Ishikawa (cell line): ENCODE measurements at regions not wholly inside any gene's neighbourhood (a gene's known extent, or its start where the extent isn't known, plus 50 kb on each side); places are given as distances from the start of the nearest gene placed in this dataset.

ENCODE experiments used
- CEBPB ChIP-seq: IDR thresholded peaks from 2 replicates; pipeline ENCODE4 v1.6.1; 2012
- CREB1 ChIP-seq: IDR thresholded peaks from 2 replicates; pipeline ENCODE4 v1.6.1; 2012; ENCODE audit warnings: low read depth
- EGR1 ChIP-seq: IDR thresholded peaks from 2 replicates; pipeline ENCODE4 v1.6.1; 2012
- EP300 ChIP-seq: IDR thresholded peaks from 2 replicates; pipeline ENCODE4 v1.6.1; 2012; ENCODE audit warnings: borderline replicate concordance
- FOXM1 ChIP-seq: IDR thresholded peaks from 2 replicates; pipeline ENCODE4 v1.6.1; 2012; ENCODE audit warnings: low read depth, borderline replicate concordance
- NFIC ChIP-seq: IDR thresholded peaks from 2 replicates; pipeline ENCODE4 v1.6.1; 2012
- RAD21 ChIP-seq: IDR thresholded peaks from 2 replicates; pipeline ENCODE4 v1.6.1; 2012; ENCODE audit warnings: low read depth
- TAF1 ChIP-seq: IDR thresholded peaks from 2 replicates; pipeline ENCODE4 v1.6.1; 2012; ENCODE audit warnings: low read depth, mild to moderate bottlenecking
- TCF12 ChIP-seq: IDR thresholded peaks from 2 replicates; pipeline ENCODE4 v1.6.1; 2012; ENCODE audit warnings: low read depth
- TEAD4 ChIP-seq: IDR thresholded peaks from 2 replicates; pipeline ENCODE4 v1.6.1; 2012
- YY1 ChIP-seq: IDR thresholded peaks from 2 replicates; pipeline ENCODE4 v1.6.1; 2012; ENCODE audit warnings: low read depth
- ZBTB7A ChIP-seq: IDR thresholded peaks from 2 replicates; pipeline ENCODE4 v1.6.1; 2012; ENCODE audit warnings: low read depth
- TF ChIP-seq, protein P1 (sequence below): IDR thresholded peaks from 2 replicates; pipeline ENCODE4 v1.6.1; 2012; ENCODE audit warnings: low read depth, mild to moderate bottlenecking
- TF ChIP-seq, protein P2 (sequence below): IDR thresholded peaks from 2 replicates; pipeline ENCODE4 v1.6.1; 2012
- TF ChIP-seq, protein P3 (sequence below): IDR thresholded peaks from 2 replicates; pipeline ENCODE4 v1.6.1; 2012

- TF ChIP-seq, protein P1, sequence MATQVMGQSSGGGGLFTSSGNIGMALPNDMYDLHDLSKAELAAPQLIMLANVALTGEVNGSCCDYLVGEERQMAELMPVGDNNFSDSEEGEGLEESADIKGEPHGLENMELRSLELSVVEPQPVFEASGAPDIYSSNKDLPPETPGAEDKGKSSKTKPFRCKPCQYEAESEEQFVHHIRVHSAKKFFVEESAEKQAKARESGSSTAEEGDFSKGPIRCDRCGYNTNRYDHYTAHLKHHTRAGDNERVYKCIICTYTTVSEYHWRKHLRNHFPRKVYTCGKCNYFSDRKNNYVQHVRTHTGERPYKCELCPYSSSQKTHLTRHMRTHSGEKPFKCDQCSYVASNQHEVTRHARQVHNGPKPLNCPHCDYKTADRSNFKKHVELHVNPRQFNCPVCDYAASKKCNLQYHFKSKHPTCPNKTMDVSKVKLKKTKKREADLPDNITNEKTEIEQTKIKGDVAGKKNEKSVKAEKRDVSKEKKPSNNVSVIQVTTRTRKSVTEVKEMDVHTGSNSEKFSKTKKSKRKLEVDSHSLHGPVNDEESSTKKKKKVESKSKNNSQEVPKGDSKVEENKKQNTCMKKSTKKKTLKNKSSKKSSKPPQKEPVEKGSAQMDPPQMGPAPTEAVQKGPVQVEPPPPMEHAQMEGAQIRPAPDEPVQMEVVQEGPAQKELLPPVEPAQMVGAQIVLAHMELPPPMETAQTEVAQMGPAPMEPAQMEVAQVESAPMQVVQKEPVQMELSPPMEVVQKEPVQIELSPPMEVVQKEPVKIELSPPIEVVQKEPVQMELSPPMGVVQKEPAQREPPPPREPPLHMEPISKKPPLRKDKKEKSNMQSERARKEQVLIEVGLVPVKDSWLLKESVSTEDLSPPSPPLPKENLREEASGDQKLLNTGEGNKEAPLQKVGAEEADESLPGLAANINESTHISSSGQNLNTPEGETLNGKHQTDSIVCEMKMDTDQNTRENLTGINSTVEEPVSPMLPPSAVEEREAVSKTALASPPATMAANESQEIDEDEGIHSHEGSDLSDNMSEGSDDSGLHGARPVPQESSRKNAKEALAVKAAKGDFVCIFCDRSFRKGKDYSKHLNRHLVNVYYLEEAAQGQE, result no peak
- TF ChIP-seq TAF1, result no peak
- no peak for TF ChIP-seq YY1
- TF ChIP-seq, protein P2, sequence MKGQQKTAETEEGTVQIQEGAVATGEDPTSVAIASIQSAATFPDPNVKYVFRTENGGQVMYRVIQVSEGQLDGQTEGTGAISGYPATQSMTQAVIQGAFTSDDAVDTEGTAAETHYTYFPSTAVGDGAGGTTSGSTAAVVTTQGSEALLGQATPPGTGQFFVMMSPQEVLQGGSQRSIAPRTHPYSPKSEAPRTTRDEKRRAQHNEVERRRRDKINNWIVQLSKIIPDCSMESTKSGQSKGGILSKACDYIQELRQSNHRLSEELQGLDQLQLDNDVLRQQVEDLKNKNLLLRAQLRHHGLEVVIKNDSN, result no peak
- no peak for TF ChIP-seq CREB1
- no peak for TF ChIP-seq RAD21
- no peak for TF ChIP-seq FOXM1
- no peak for TF ChIP-seq TCF12
- TF ChIP-seq EGR1, result no peak
- TF ChIP-seq ZBTB7A, result no peak
- TF ChIP-seq NFIC, result no peak
- TF ChIP-seq CEBPB, result no peak
- TF ChIP-seq EP300, result no peak
Measured at GRCh38 chr3:176174060-176174459, 1023.2 kb downstream of the TBL1XR1 start.

DNA sequence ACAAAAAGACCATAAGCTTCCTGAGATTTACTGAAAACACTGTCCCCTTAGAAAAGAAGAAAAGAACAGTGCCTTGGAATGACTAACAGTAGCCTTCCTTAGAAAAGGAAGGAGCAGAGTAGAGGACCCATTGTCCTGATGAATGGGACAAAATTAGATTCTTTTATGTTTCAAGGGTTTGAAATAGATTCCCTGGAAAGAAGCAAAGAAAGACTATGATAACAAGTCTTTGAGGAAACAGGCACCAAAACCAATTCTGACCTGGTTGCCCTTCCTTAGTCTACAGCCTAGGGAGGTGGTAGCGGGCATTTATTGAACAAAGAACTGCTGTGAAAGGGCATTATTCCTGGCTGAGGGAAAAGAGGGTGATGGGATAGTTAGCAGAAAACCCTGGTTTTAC, 1024.8 kb downstream of the TBL1XR1 start:
- TF ChIP-seq TCF12, result no peak
- no peak for TF ChIP-seq YY1
- TF ChIP-seq TAF1, result no peak
- TF ChIP-seq FOXM1, result no peak
- no peak for TF ChIP-seq EGR1
- no peak for TF ChIP-seq RAD21
- TF ChIP-seq, protein P2, result no peak
- TF ChIP-seq, protein P1, result no peak
- TF ChIP-seq CREB1, result no peak
- no peak for TF ChIP-seq TEAD4
- TF ChIP-seq, protein P3, sequence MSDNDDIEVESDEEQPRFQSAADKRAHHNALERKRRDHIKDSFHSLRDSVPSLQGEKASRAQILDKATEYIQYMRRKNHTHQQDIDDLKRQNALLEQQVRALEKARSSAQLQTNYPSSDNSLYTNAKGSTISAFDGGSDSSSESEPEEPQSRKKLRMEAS, result no peak
- no peak for TF ChIP-seq NFIC
- no peak for TF ChIP-seq CEBPB
- no peak for TF ChIP-seq EP300
- no peak for TF ChIP-seq ZBTB7A

DNA sequence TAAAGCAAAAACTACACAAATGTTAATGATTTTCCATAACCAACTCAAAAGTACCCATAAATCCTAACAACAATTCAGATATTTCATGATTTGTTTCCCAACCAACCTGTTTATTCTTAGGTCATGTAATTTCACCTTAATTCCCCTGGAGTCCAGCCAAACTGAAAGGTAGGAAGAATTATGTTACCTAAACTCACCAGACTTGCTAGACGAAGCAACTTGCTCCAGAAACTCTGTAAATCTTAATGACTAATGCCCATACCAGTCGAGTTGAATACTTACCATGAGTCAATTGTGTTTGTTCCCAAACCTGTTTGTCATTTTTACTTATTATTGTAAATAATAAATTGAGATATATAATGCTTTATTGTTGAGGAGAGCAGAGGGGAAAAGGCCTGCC, 1030.0 kb downstream of the TBL1XR1 start:
- TF ChIP-seq TAF1 (no peak), CEBPB (peak; percentile 84), FOXM1 (peak; percentile 80; the same call in 1 of the 2 replicates), YY1 (no peak), ZBTB7A (no peak), CREB1 (no peak), EP300 (peak; percentile 91), NFIC (peak; percentile 99), TEAD4 (peak; percentile 89), TCF12 (peak; percentile 91), RAD21 (peak; percentile 16; the same call in 1 of the 2 replicates)
- TF ChIP-seq, protein P2, result 0 out of 2 replicates have a peak, but pooled peaks have one; percentile 22
- TF ChIP-seq, protein P1, result no peak
- TF ChIP-seq, protein P3, result peak; percentile 59

GRCh38 chr3:176160997-176161396, 1036.3 kb downstream of the TBL1XR1 start:
- TF ChIP-seq EP300 (no peak), NFIC (no peak), CREB1 (no peak), RAD21 (no peak), CEBPB (no peak), TAF1 (no peak)
- TF ChIP-seq, protein P1, result no peak
- TF ChIP-seq, protein P3, result no peak
